Mesenchymal stem cell (in vitro differentiated cells and primary cell): ENCODE measurements at regions not wholly inside any gene's neighbourhood (a gene's known extent, or its start where the extent isn't known, plus 50 kb on each side); places are given as distances from the start of the nearest gene placed in this dataset.

Source experiments
- DNase-seq: peaks from one replicate; pipeline ENCODE4 v3.0.0-alpha.2; 2013
- H2AFZ ChIP-seq: one replicate; pipeline ENCODE4 v1.6.1; 2013; ENCODE audit warnings: low read depth, mild to moderate bottlenecking, control low read depth, inconsistent platforms, low read length, moderate library complexity
- H2AK5ac ChIP-seq: 2 replicates; pipeline ENCODE4 v1.6.1; 2013; ENCODE audit warnings: low read length, moderate library complexity, mild to moderate bottlenecking, inconsistent platforms; ENCODE audit not compliant: severe bottlenecking
- H2BK120ac ChIP-seq: one replicate; pipeline ENCODE4 v1.6.1; 2013; ENCODE audit warnings: low read depth, mild to moderate bottlenecking, inconsistent platforms, low read length, moderate library complexity
- H2BK12ac ChIP-seq, 2 experiments: one replicate each; pipeline ENCODE4 v1.6.1; 2013; ENCODE audit warnings: inconsistent platforms in 2 of 2, low read length in 2 of 2, mild to moderate bottlenecking in 2 of 2, moderate library complexity in 2 of 2, control low read depth in 1 of 2
- H2BK15ac ChIP-seq: one replicate; pipeline ENCODE4 v1.6.1; 2013; ENCODE audit warnings: mild to moderate bottlenecking, low read depth, inconsistent platforms; ENCODE audit not compliant: poor library complexity, severe bottlenecking
- H2BK5ac ChIP-seq: 2 replicates; pipeline ENCODE4 v1.6.1; 2013; ENCODE audit warnings: low read depth, mild to moderate bottlenecking, low read length, control low read depth, inconsistent platforms; ENCODE audit not compliant: poor library complexity, severe bottlenecking
- H3K14ac ChIP-seq, 2 experiments: one replicate each; pipeline ENCODE4 v1.6.1; 2013; ENCODE audit warnings: inconsistent platforms in 2 of 2, low read length in 2 of 2, control low read depth in 1 of 2, mild to moderate bottlenecking in 1 of 2, moderate library complexity in 1 of 2
- H3K18ac ChIP-seq, 2 experiments: one replicate each; pipeline ENCODE4 v1.6.1; 2013; ENCODE audit warnings: inconsistent platforms in 2 of 2, low read length in 2 of 2, control low read depth in 1 of 2, low read depth in 1 of 2, mild to moderate bottlenecking in 1 of 2
- H3K23ac ChIP-seq, 2 experiments: one replicate each; pipeline ENCODE4 v1.6.1; 2013; ENCODE audit warnings: inconsistent platforms in 2 of 2, low read length in 2 of 2, mild to moderate bottlenecking in 2 of 2, moderate library complexity in 2 of 2, control low read depth in 1 of 2
- H3K27ac ChIP-seq: 2 replicates; pipeline ENCODE4 v1.5.1; 2013; ENCODE audit warnings: mild to moderate bottlenecking, moderate library complexity, low read length, control low read depth, inconsistent platforms; ENCODE audit not compliant: poor library complexity, severe bottlenecking
- H3K27me3 ChIP-seq, 2 experiments: 2 replicates each; pipeline versions ENCODE4 v1.6.1 to v1.7.0; 2013; ENCODE audit warnings: low read length in 2 of 2, mild to moderate bottlenecking in 2 of 2, moderate library complexity in 2 of 2, control low read depth in 1 of 2, inconsistent platforms in 1 of 2; ENCODE audit not compliant: control insufficient read depth in 1 of 2, insufficient read depth in 1 of 2
- H3K36me3 ChIP-seq, 2 experiments: 2 replicates each; pipeline versions ENCODE4 v1.6.1 to v1.7.0; 2013; ENCODE audit warnings: low read length in 2 of 2, control low read depth in 1 of 2, inconsistent platforms in 1 of 2, low read depth in 1 of 2, mild to moderate bottlenecking in 1 of 2; ENCODE audit not compliant: insufficient read depth in 2 of 2, control insufficient read depth in 1 of 2
- H3K4ac ChIP-seq, 2 experiments: one replicate each; pipeline ENCODE4 v1.6.1; 2013; ENCODE audit warnings: inconsistent platforms in 2 of 2, low read length in 2 of 2, mild to moderate bottlenecking in 2 of 2, moderate library complexity in 2 of 2, control low read depth in 1 of 2, low read depth in 1 of 2
- H3K4me1 ChIP-seq: 2 replicates; pipeline ENCODE4 v1.6.1; 2013; ENCODE audit warnings: low read depth, low read length, control low read depth; ENCODE audit not compliant: control insufficient read depth, insufficient read depth
- H3K4me2 ChIP-seq: 2 replicates; pipeline ENCODE4 v1.6.1; 2013; ENCODE audit warnings: low read length, mild to moderate bottlenecking, inconsistent platforms; ENCODE audit not compliant: poor library complexity, severe bottlenecking
- H3K4me3 ChIP-seq, 2 experiments: 2 replicates each; pipeline versions ENCODE4 v1.5.1 to v1.7.0; 2013; ENCODE audit warnings: low read length in 2 of 2, mild to moderate bottlenecking in 2 of 2, control low read depth in 1 of 2, low read depth in 1 of 2; ENCODE audit not compliant: insufficient read depth in 1 of 2
- H3K79me1 ChIP-seq: replicated peaks from 2 replicates; pipeline ENCODE4 v1.6.1; 2013; ENCODE audit warnings: mild to moderate bottlenecking, control low read depth, low read length, inconsistent platforms; ENCODE audit not compliant: poor library complexity, severe bottlenecking
- H3K9ac ChIP-seq: 2 replicates; pipeline ENCODE4 v1.7.0; 2013; ENCODE audit warnings: mild to moderate bottlenecking, low read length, moderate library complexity
- H3K9me3 ChIP-seq: 2 replicates; pipeline ENCODE4 v1.7.0; 2013; ENCODE audit warnings: mild to moderate bottlenecking, low read length; ENCODE audit not compliant: control insufficient read depth
- H4K8ac ChIP-seq: one replicate; pipeline ENCODE4 v1.6.1; 2013; ENCODE audit warnings: inconsistent platforms, mild to moderate bottlenecking, low read length, moderate library complexity
- H4K91ac ChIP-seq: one replicate; pipeline ENCODE4 v1.6.1; 2013; ENCODE audit warnings: mild to moderate bottlenecking, low read length, inconsistent platforms
- WGBS: methylation state at CpG from one replicate; pipeline ENCODE4 v1.1.7; 2013; ENCODE audit warnings: mixed read lengths; 5-methylcytosine and 5-hydroxymethylcytosine counted together

- Histone ChIP-seq H3K4ac (no peak overlapping the region), H2BK120ac (no peak overlapping the region), H4K8ac (no peak overlapping the region), H2BK12ac (no peak overlapping the region), H3K9me3 (no peaks in the 10 kb centered on the region), H3K4me3 (no peak overlapping the region), H2AFZ (no peak overlapping the region), H4K91ac (no peak overlapping the region), H3K4me2 (no peak overlapping the region), H3K4me1 (no peaks in the 10 kb centered on the region), H3K36me3 (no peaks in the 10 kb centered on the region), H3K18ac (no peak overlapping the region), H2BK5ac (no peak overlapping the region), H2AK5ac (no peak overlapping the region), H2BK15ac (no peak overlapping the region), H3K79me1 (no peaks in the 10 kb centered on the region), H3K27ac (no peak overlapping the region), H3K9ac (no peak overlapping the region), H3K23ac (no peak overlapping the region), H3K27me3 (peaks cover 29 to 36% of the 10 kb centered on the region in 2 experiments), H3K14ac (no peak overlapping the region)
- WGBS, result 47% methylated on average over 13 of the region's 13 CpGs
- peak; percentile 28 for DNase-seq
Measured at GRCh38 chr3:72665701-72666446, 182.4 kb downstream of the SHQ1 start.

DNA sequence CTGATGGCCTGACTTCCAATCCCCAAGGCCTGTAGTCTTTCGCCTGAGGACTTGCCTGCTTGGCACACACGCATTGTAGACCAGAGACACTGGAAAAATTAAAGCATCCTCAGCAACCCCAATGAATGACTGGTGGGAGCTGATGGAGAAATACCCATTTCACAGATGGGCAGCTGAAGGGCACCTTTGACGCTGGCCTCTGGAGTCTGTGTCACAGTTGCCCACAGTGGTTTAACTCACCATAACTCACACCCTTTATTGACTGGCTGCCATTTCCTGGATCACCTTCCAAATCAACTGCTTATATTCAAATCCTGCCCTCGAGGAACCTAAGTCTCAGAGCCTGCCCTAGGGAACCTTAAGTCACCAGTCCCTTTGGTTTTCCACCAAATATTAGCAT is 183.1 kb downstream of the SHQ1 start:
- H3K27me3 ChIP-seq, result peaks cover 22 to 28% of the 10 kb centered on the region in 2 experiments
- 88% methylated on average over 4 of the region's 4 CpGs for WGBS

DNA sequence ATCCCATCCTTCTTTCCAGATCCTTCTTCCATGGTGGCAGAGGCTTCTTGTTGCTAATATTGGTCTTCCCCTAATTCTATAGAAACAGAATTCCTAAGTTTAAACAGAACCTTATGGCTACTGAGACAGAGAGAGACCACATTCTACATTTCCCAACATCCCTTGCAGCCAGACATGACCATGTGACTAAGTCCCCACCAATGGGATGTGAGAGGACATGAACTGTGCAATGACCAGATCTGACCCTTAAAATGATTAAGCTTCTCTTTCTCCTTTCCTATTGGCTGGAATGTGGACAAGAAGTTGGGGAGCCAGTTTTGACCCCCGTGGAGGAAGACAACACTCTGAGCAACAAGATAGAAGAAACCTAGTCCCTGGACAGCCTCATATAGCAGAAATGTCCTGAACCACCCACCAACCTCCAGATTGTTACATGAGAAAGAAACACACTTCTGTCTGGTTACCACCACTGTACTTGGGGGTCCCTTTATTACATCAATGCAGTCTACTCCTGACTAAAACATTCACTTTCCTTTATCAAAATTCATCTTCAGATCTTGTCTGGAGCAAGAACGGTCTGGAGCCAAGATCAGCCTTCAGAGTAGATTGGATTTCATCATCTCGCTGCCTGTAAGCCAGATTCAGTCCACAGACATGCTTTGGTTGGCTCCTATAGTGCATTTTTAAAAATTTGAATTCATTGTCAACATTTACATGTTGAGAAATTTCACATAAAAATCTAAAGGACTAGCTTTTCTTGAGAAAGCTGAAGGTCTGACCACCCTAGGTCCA is 183.9 kb downstream of the SHQ1 start:
- no peak overlapping the region for H3K4me2 ChIP-seq
- H3K27me3 ChIP-seq, result peaks cover 22 to 26% of the 10 kb centered on the region in 2 experiments
- H3K79me1 ChIP-seq, result no peaks in the 10 kb centered on the region
- no peak overlapping the region for H2AFZ ChIP-seq
- H3K18ac ChIP-seq, result no peak overlapping the region
- H4K91ac ChIP-seq, result no peak overlapping the region
- peaks cover 1% of the 10 kb centered on the region for H3K4me1 ChIP-seq
- H2BK15ac ChIP-seq, result no peak overlapping the region
- H3K23ac ChIP-seq, result no peak overlapping the region
- H3K36me3 ChIP-seq, result no peaks in the 10 kb centered on the region
- 90% methylated on average over 2 of the region's 3 CpGs for WGBS
- H2AK5ac ChIP-seq, result no peak overlapping the region
- H2BK5ac ChIP-seq, result no peak overlapping the region
- no peak overlapping the region for H3K4ac ChIP-seq
- H3K4me3 ChIP-seq, result no peak overlapping the region
- H3K14ac ChIP-seq, result no peak overlapping the region
- no peak for DNase-seq
- no peak overlapping the region for H3K27ac ChIP-seq
- no peak overlapping the region for H3K9ac ChIP-seq
- no peak overlapping the region for H2BK12ac ChIP-seq
- H2BK120ac ChIP-seq, result no peak overlapping the region
- no peak overlapping the region for H4K8ac ChIP-seq
- H3K9me3 ChIP-seq, result no peaks in the 10 kb centered on the region

More for the DNA sequence above, 183.1 kb downstream of the SHQ1 start:
- no peak overlapping the region for H4K8ac ChIP-seq
- no peaks in the 10 kb centered on the region for H3K9me3 ChIP-seq
- H2BK12ac ChIP-seq, result no peak overlapping the region
- no peak overlapping the region for H3K9ac ChIP-seq
- H3K14ac ChIP-seq, result no peak overlapping the region
- H3K36me3 ChIP-seq, result no peaks in the 10 kb centered on the region
- H2BK120ac ChIP-seq, result no peak overlapping the region
- H3K23ac ChIP-seq, result no peak overlapping the region
- no peak for DNase-seq
- H3K79me1 ChIP-seq, result no peaks in the 10 kb centered on the region
- H2BK15ac ChIP-seq, result no peak overlapping the region
- no peak overlapping the region for H3K27ac ChIP-seq
- no peak overlapping the region for H2BK5ac ChIP-seq
- no peak overlapping the region for H4K91ac ChIP-seq
- H3K4ac ChIP-seq, result no peak overlapping the region
- no peaks in the 10 kb centered on the region for H3K4me1 ChIP-seq
- no peak overlapping the region for H3K4me3 ChIP-seq
- no peak overlapping the region for H3K4me2 ChIP-seq
- no peak overlapping the region for H3K18ac ChIP-seq
- H2AK5ac ChIP-seq, result no peak overlapping the region
- H2AFZ ChIP-seq, result no peak overlapping the region

GRCh38 chr3:72663429-72663828 is 184.8 kb downstream of the SHQ1 start:
- Histone ChIP-seq H3K23ac (no peak overlapping the region), H3K4ac (no peak overlapping the region), H2AFZ (no peak overlapping the region), H3K27me3 (peaks cover 14 to 17% of the 10 kb centered on the region in 2 experiments), H3K36me3 (no peaks in the 10 kb centered on the region), H4K8ac (no peak overlapping the region), H2BK5ac (no peak overlapping the region), H2BK120ac (no peak overlapping the region), H2BK12ac (no peak overlapping the region), H3K4me2 (no peak overlapping the region), H3K9me3 (no peaks in the 10 kb centered on the region), H4K91ac (no peak overlapping the region), H3K14ac (no peak overlapping the region), H3K4me1 (peaks cover 1% of the 10 kb centered on the region), H2AK5ac (no peak overlapping the region), H3K4me3 (no peak overlapping the region), H3K18ac (no peak overlapping the region), H3K79me1 (no peaks in the 10 kb centered on the region), H2BK15ac (no peak overlapping the region), H3K27ac (no peak overlapping the region), H3K9ac (no peak overlapping the region)
- DNase-seq, result peak; percentile 19
- WGBS, result 44% methylated on average over 4 of the region's 4 CpGs
